Muscle of back (tissue), 3 donors: ENCODE measurements at regions not wholly inside any gene's neighbourhood (a gene's known extent, or its start where the extent isn't known, plus 50 kb on each side); places are given as distances from the start of the nearest gene placed in this dataset.
A peak's percentile ranks its signal among the peaks of the same experiment; 100 is the strongest.
"Not testable (repeated sequence)": the region's sequence is repeated elsewhere in the genome, so short reads cannot be mapped to it uniquely, and the experiment has no call there.

Experiments used
- DNase-seq, 3 donors: peaks; one replicate each; pipeline versions ENCODE4 v3.0.0 to v3.0.0-alpha.2; 2013

DNA sequence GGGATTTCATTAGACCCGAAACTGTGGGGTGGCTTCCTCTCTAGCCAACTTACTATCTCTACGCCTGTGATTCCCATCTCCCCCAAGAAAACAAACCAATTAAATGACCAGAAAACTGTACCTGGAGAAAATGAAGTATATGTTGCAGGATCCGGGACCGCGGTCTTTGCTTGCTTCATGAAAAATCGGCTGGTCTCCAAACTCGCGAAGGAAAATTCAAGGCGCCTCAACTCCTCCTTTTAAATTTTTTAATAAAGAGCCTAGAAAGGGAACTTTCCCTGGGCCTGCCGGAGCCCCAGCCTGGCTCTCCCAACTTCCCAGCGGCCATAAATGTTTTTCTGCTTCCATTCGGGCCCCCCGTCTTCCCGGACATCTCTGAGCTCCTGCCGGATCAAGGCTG is 110.8 kb upstream of the FOXD4L5 start:
- not testable (repeated sequence) for DNase-seq

- not testable (repeated sequence) for DNase-seq
Measured at GRCh38 chr9:65395121-65395520, 110.1 kb upstream of the FOXD4L5 start.

DNA sequence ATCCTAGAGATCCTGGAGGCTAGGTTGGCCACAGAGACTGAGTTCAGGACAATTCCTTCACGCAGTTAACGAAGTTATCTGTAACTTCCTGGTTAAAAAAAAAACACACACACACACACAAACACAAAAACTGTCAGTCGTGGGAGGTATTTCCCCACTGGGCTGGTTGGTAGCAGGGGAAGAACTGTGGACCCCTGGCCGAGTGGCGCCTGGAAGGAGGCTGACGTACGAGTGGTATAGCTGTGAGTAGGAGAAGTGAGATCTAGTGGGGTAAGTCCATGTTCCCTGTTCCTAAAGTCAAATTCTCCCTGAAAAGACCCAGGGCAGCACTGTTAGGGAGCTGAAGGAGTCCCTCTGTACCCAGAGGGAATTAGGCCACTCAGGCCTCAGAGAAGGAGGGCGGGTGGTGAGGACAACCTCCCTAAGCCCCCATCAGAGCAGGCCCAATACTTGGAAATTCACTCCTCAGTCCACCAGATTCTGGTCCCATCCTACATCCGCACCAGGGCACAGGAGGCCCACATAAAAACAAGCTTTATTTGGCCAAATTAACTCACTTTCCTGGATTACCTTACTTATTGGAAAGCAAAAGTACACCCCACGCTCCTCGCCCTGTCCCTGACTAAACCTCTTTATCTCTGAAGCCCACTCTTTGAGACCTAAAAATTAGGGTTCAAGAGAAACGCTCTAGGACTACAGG is 108.3 kb upstream of the FOXD4L5 start:
- not testable (repeated sequence) for DNase-seq

GRCh38 chr9:65392611-65393010 is 107.6 kb upstream of the FOXD4L5 start:
- DNase-seq, result not testable (repeated sequence)

DNA sequence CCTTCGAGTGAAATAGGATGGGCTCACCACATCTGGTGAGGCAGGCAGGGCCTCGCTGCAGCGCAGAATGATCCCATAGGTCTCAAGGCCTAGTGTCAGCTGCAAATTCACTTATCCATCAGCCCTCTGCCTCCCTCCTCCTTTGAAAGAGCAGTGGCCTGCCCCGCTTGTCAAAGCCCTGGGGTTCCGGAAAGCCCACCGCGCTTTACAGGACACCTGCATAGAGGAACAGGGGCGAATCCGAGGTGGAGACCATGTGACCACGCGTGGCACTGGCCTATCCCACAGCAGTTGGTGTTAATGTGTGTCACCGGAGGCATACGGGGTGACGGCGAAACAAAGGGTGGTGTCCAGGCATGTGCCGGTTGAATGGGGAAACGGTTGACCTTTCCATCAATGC is 104.7 kb upstream of the FOXD4L5 start:
- DNase-seq, result not testable (repeated sequence)

DNA sequence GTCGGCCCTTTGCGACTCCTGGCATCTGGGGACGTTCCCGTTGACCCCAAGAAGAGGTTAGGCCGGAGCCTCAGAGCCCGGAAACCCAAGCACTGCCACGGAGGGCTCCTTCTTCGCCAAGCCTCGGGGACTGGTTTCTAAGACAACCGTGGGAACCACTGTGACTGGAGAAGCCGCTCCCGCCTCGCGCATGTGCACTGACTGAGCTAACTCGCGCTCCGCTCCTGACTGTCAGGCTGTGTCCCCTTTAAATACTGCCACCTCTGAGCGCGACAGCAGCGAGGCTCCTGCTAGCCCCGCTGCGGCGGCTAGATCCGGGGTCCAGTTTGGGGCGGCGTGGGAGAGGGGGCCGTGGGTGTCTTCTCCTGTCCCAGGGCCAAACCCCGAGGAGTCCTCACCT is 104.2 kb upstream of the FOXD4L5 start:
- not testable (repeated sequence) for DNase-seq

- DNase-seq, result peak; percentile 39 to 87 (median 78)
Measured at GRCh38 chr9:65386699-65387098, 101.7 kb upstream of the FOXD4L5 start.

DNA sequence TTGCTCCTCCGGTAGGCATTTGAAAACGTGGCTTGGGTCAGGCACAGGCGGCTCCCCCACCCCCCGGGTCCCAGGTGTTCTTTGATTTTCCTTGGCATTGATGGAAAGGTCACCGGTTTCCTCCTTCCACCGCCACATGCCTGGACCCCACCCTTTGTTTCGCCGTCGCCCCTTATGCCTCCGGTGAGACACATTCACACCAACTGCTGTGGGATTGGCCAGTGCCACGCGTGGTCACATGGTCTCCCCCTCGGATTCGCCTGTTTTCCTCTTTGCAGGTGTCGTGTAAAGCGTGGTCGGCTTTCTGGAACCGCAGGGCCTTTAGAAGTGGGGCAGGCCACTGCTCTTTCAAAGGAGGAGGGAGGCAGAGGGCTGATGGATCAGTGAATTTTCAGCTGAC is 101.2 kb upstream of the FOXD4L5 start:
- not testable (repeated sequence) for DNase-seq

DNA sequence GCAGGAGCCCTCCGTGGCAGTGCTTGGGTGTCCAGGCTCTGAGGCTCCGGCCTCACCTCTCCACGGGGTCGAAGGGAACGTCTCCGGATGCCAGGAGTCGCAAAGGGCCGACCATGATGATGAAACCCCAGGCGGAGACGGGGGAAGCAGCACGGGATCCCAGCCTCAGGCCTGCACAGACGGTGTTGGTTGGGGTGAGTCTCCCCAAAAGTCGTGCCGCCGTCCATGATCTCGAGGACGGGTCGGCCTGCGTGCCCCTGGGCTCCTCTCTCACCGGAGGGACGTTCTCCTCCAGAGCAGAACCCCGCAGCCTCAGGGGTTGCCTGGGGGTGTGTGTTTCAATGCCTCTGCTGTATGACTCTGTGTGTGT is 100.6 kb upstream of the FOXD4L5 start:
- not testable (repeated sequence) for DNase-seq

- DNase-seq, result not testable (repeated sequence)
Measured at GRCh38 chr9:65384759-65385654, 100.0 kb upstream of the FOXD4L5 start.

DNA sequence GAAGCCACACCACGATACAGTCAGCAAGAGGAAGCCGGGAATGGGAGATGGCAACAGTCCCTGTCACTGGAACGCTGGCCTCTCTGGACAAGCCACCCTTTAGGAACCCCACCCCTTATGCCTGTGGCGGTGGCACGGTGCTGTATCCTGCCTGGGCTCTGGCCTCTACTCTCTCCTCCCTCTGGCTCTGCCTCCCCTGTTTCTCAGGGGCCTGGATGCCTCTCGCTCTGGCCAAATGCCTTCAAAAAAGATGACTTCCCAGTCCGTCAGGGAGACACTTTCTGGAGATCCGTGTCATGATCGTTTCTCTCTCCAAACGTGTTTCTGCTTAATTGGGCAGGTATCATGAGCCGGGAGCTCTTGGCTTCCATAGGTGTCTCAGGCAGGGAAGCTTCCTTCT is 99.1 kb upstream of the FOXD4L5 start:
- not testable (repeated sequence) for DNase-seq

GRCh38 chr9:65383646-65384045 is 98.6 kb upstream of the FOXD4L5 start:
- not testable (repeated sequence) for DNase-seq

- DNase-seq, result not testable (repeated sequence)
Measured at GRCh38 chr9:65382701-65383318, 97.8 kb upstream of the FOXD4L5 start.
